Heart right ventricle (tissue), 16 donors: ENCODE measurements at regions not wholly inside any gene's neighbourhood (a gene's known extent, or its start where the extent isn't known, plus 50 kb on each side); places are given as distances from the start of the nearest gene placed in this dataset.
A peak's percentile ranks its signal among the peaks of the same experiment; 100 is the strongest.

Experiments
- ATAC-seq, 8 donors: fragments of 200-7000 bp; cut with Tn5 transposase; one replicate each; pipeline ENCODE4 v1.9.1; 2020; ENCODE audit warnings: mild to moderate bottlenecking in 8 of 8, moderate library complexity in 8 of 8, moderate number of reproducible peaks in 1 of 8
- DNase-seq, 2 donors: peaks; one replicate each; pipeline ENCODE4 v3.0.0-alpha.2; 2020
- H3K27ac ChIP-seq, 10 donors: fragments of 200-600 bp; sonication (generic) in 2 of 10; one replicate each; pipeline versions ENCODE4 v1.5.0 to v1.8.0; 2020 to 2022; ENCODE audit warnings: mild to moderate bottlenecking in 3 of 10
- H3K27me3 ChIP-seq, 7 donors: fragments of 200-600 bp; one replicate each; pipeline ENCODE4 v1.8.0; 2021 to 2022; ENCODE audit warnings: mild to moderate bottlenecking in 2 of 7
- H3K36me3 ChIP-seq, 9 donors: fragments of 200-600 bp; sonication (generic) in 1 of 9; one replicate each; pipeline versions ENCODE4 v1.5.0 to v1.8.0; 2020 to 2022; ENCODE audit warnings: mild to moderate bottlenecking in 2 of 9
- H3K4me1 ChIP-seq, 9 donors: fragments of 200-600 bp; sonication (generic) in 1 of 9; one replicate each; pipeline versions ENCODE4 v1.5.0 to v1.8.0; 2020 to 2022; ENCODE audit warnings: mild to moderate bottlenecking in 4 of 9
- H3K4me3 ChIP-seq, 10 donors: fragments of 200-600 bp; sonication (generic) in 2 of 10; one replicate each; pipeline versions ENCODE4 v1.5.0 to v1.8.0; 2020 to 2022; ENCODE audit warnings: mild to moderate bottlenecking in 7 of 10, moderate library complexity in 2 of 10
- H3K9me3 ChIP-seq, 11 donors: fragments of 200-600 bp in 10 of 11; sonication (generic) in 2 of 11; one replicate each; pipeline versions ENCODE4 v1.5.0 to v1.8.0; 2013 to 2022; ENCODE audit warnings: mild to moderate bottlenecking in 2 of 11, control low read depth in 1 of 11, moderate library complexity in 1 of 11
- CTCF ChIP-seq, 9 donors: fragments of 200-600 bp; sonication (generic) in 2 of 9; IDR thresholded peaks; one replicate each; pipeline versions ENCODE4 v1.5.0 to v1.8.0; 2021 to 2022; ENCODE audit warnings: antibody characterized with exemption in 9 of 9, mild to moderate bottlenecking in 5 of 9, moderate library complexity in 1 of 9
- WGBS, 2 donors: extraction: QIAGEN DNeasy Blood & Tissue Kit; methylation state at CpG; one replicate each; pipeline ENCODE4 v1.1.7; 2013; ENCODE audit warnings: inconsistent platforms in 1 of 2; 5-methylcytosine and 5-hydroxymethylcytosine counted together
- intact Hi-C, 10 donors: fragments of 100-400 bp; cut with DNase I; formaldehyde crosslinking; loops; one replicate each; pipeline versions ENCODE4 v1.11.1 to v1.14.2; 2022
- donor health status: Arrhythmogenic right ventricular cardiomyopathy.
- donor health status: ischemic (EF 13 %, LVEDD 7.1; RV severe dilation, severe dysfunction).
- donor health status: healthy with polysubstance abuse.
- donor health status: DM: no; HTN: yes; CAD: no.
- donor health status: DM: no; HTN: no; CAD: no.
- donor health status: ischemic (EF 25% LVEDD 6.9; RV normal size, moderate dysfunction).
- donor health status: ischemic (EF 25% LVEDD 5.7; RV mildly dilated, moderate dysfunction).
- donor health status: healthy.
- donor health status: DM: yes; HTN: yes; CAD: no.
- donor health status: Ischemic cardiomyopathy.
- donor health status: ischemic (EF 35%, LVEDD 5.7; RV mildly dilated, moderate dysfunction).
- donor health status: nonischemic (EF 11% LVEDD 7.7; RV severe dilation, severe dysfunction).
- donor health status: DM: yes; HTN: yes; CAD: no.
- donor health status: PGD.
- donor health status: ischemic (EF 29% LVEDD 5.4; RV normal size, mild dysfunction).
- donor health status: nonischemic (EF 23%, LVEDD 6.1; RV moderate dilation, normal function).

GRCh38 chr6:164159061-164159460 lies 744.5 kb downstream of the QKI start:
- 90 to 95% methylated on average over 3 of the region's 3 CpGs for WGBS, 2 donors
- intact Hi-C loops: no loop called here
- Histone ChIP-seq H3K36me3 (no peaks in the 10 kb centered on the region), H3K27me3 (no peaks in the 10 kb centered on the region), H3K9me3 (peaks cover 0 to 7% (median 0%) of the 10 kb centered on the region in 11 donors), H3K4me3 (no peak overlapping the region), H3K4me1 (peaks cover 0 to 10% (median 0%) of the 10 kb centered on the region in 9 donors), H3K27ac (no peak overlapping the region)
- no peak for ATAC-seq
- TF ChIP-seq CTCF (IDR thresholded peaks at IDR 0.05): no peak
- DNase-seq: no peak

- Histone ChIP-seq H3K9me3 (no peaks in the 10 kb centered on the region), H3K27ac (peak overlapping the region in 3 of 10 donors; percentile 10 to 41 (median 32)), H3K36me3 (no peaks in the 10 kb centered on the region), H3K4me3 (no peak overlapping the region), H3K4me1 (peaks cover 0 to 27% (median 8%) of the 10 kb centered on the region in 9 donors), H3K27me3 (no peaks in the 10 kb centered on the region)
- ATAC-seq (peak in 4 of 8 donors; percentile 48 to 78 (median 72)), DNase-seq (no peak)
- WGBS, 2 donors: 35 to 40% methylated on average over 1 of the region's 1 CpG
- no peak for TF ChIP-seq CTCF (IDR thresholded peaks at IDR 0.05)
- intact Hi-C loops: no loop called here
These were observed 740.1 kb downstream of the QKI start for GRCh38 chr6:164154588-164154987.

GRCh38 chr6:164152611-164153010 lies 738.1 kb downstream of the QKI start:
- DNase-seq (no peak), ATAC-seq (no peak)
- Histone ChIP-seq H3K36me3 (no peaks in the 10 kb centered on the region), H3K4me3 (no peak overlapping the region), H3K27me3 (no peaks in the 10 kb centered on the region), H3K4me1 (peaks cover 0 to 40% (median 8%) of the 10 kb centered on the region in 9 donors), H3K9me3 (no peaks in the 10 kb centered on the region), H3K27ac (no peak overlapping the region)
- intact Hi-C loops: no loop called here
- WGBS, 2 donors: 80 to 88% methylated on average over 3 of the region's 3 CpGs
- no peak for TF ChIP-seq CTCF (IDR thresholded peaks at IDR 0.05)

- Histone ChIP-seq H3K4me3 (peak overlapping the region in 1 of 10 donors; percentile 2), H3K9me3 (no peaks in the 10 kb centered on the region), H3K4me1 (peaks cover 0 to 40% (median 8%) of the 10 kb centered on the region in 9 donors), H3K27ac (peak overlapping the region in 7 of 10 donors; percentile 28 to 82 (median 61)), H3K27me3 (no peaks in the 10 kb centered on the region), H3K36me3 (no peaks in the 10 kb centered on the region)
- TF ChIP-seq CTCF (IDR thresholded peaks at IDR 0.05): no peak
- DNase-seq (peak; percentile 63 to 64), ATAC-seq (peak in 7 of 8 donors; percentile 46 to 82 (median 75))
- WGBS, 2 donors: 46 to 48% methylated on average over 19 of the region's 19 CpGs
- intact Hi-C loops: no loop called here
These were observed 736.9 kb downstream of the QKI start for GRCh38 chr6:164151161-164152120.
